K562 (cell line): ENCODE measurements at regions not wholly inside any gene's neighbourhood (a gene's known extent, or its start where the extent isn't known, plus 50 kb on each side); places are given as distances from the start of the nearest gene placed in this dataset.
"Not testable (repeated sequence)": the region's sequence is repeated elsewhere in the genome, so short reads cannot be mapped to it uniquely, and the experiment has no call there.

Experiments used
- ATAC-seq: fragments of 200-7000 bp; cut with Tn5 transposase; 3 replicates; pipeline ENCODE4 v1.9.1; 2020; ENCODE audit warnings: moderate library complexity
- BruUV-seq: library from RNA; stranded (reverse); fragments of 400-500 nt; replicated peaks from 2 replicates; lab custom pipeline; 2021; lab: Mats Ljungman, UMichigan
- CTCF ChIA-PET: fragments of 300-600 bp; formaldehyde crosslinking; extraction: SDS; loops from one replicate; lab custom pipeline; 2021; ENCODE audit warnings: low intra/inter-chr PET ratio; lab: Yijun Ruan, JAX
- POLR2A ChIA-PET: fragments of 300-600, 350-650 bp; sonication (Branson Sonifier 250); formaldehyde crosslinking; extraction: SDS; loops from one replicate; lab custom pipeline; 2021; ENCODE audit warnings: antibody characterized with exemption, inconsistent platforms; lab: Yijun Ruan, JAX
- DNase-seq, 4 experiments: peaks; one replicate each; pipeline versions ENCODE4 v3.0.0 to v3.0.0-alpha.2; 2011 to 2018; ENCODE audit warnings: low spot score in 3 of 4, mixed read lengths in 3 of 4; ENCODE audit errors: extremely low read depth in 1 of 4
- FAIRE-seq: peaks from 2 replicates; lab custom pipeline; 2011; peaks lifted over from hg19 to GRCh38; lab: Jason Lieb, UNC
- H2AFZ ChIP-seq: 2 replicates; pipeline ENCODE4 v1.6.0; 2011; ENCODE audit warnings: low read depth, low read length, control low read depth, inconsistent platforms
- H3K27ac ChIP-seq: fragments of 200-600 bp; 3 replicates; pipeline ENCODE4 v1.8.0; 2011; ENCODE audit warnings: low read depth, mild to moderate bottlenecking, control low read depth, inconsistent platforms, low read length, moderate library complexity, mixed read lengths; ENCODE audit errors: extremely low read depth
- H3K27me3 ChIP-seq, 2 experiments: fragments of 300-600 bp in 1 of 2; 2 replicates in 1 of 2; 3 replicates in 1 of 2; pipeline versions ENCODE4 v1.6.0 to v1.8.0; 2011; ENCODE audit warnings: inconsistent platforms in 2 of 2, low read length in 2 of 2, mild to moderate bottlenecking in 1 of 2, mixed read lengths in 1 of 2, moderate library complexity in 1 of 2; ENCODE audit not compliant: control insufficient read depth in 2 of 2, insufficient read depth in 2 of 2
- H3K36me3 ChIP-seq: fragments of 300-600 bp; 3 replicates; pipeline ENCODE4 v1.8.0; 2011; ENCODE audit warnings: mild to moderate bottlenecking, low read length, inconsistent platforms; ENCODE audit not compliant: control insufficient read depth, insufficient read depth
- H3K4me1 ChIP-seq, 2 experiments: fragments of 200-600 bp in 1 of 2; replicated peaks in 1 of 2; 2 replicates in 1 of 2; 3 replicates in 1 of 2; pipeline versions ENCODE4 v1.5.1 to v1.8.0; 2011; ENCODE audit warnings: inconsistent platforms in 2 of 2, low read length in 2 of 2, mild to moderate bottlenecking in 1 of 2, mixed read lengths in 1 of 2, moderate library complexity in 1 of 2; ENCODE audit not compliant: control insufficient read depth in 2 of 2, insufficient read depth in 2 of 2
- H3K4me2 ChIP-seq: 2 replicates; pipeline ENCODE4 v1.6.1; 2011; ENCODE audit warnings: low read length, control low read depth, inconsistent platforms, mixed read lengths; ENCODE audit not compliant: insufficient read depth
- H3K4me3 ChIP-seq: fragments of 200-600 bp; sonication (generic), shearing (Covaris generic); 2 replicates; pipeline ENCODE4 v1.5.1; 2016; ENCODE audit warnings: control low read depth, inconsistent platforms
- H3K79me2 ChIP-seq: fragments of 200-600 bp; 3 replicates; pipeline ENCODE4 v1.8.0; 2011; ENCODE audit warnings: low read length, inconsistent platforms; ENCODE audit not compliant: control insufficient read depth, insufficient read depth
- H3K9ac ChIP-seq, 2 experiments: 2 replicates each; pipeline versions ENCODE4 v1.6.0 to v1.6.1; 2011; ENCODE audit warnings: low read depth in 2 of 2, low read length in 2 of 2, control low read depth in 1 of 2, inconsistent platforms in 1 of 2, mild to moderate bottlenecking in 1 of 2, mixed read lengths in 1 of 2; ENCODE audit not compliant: insufficient read depth in 1 of 2
- H3K9me1 ChIP-seq: one replicate; pipeline ENCODE4 v1.6.0; 2011; ENCODE audit warnings: inconsistent platforms, mild to moderate bottlenecking, low read length, moderate library complexity; ENCODE audit not compliant: control insufficient read depth, insufficient read depth
- H3K9me3 ChIP-seq: replicated peaks from 2 replicates; pipeline ENCODE4 v1.5.1; 2011; ENCODE audit warnings: low read depth, low read length, inconsistent platforms; ENCODE audit not compliant: control insufficient read depth, insufficient read depth
- H4K20me1 ChIP-seq: replicated peaks from 2 replicates; pipeline ENCODE4 v1.6.1; 2011; ENCODE audit warnings: low read length, inconsistent platforms, mixed read lengths; ENCODE audit not compliant: control insufficient read depth, insufficient read depth
- C11orf30 ChIP-seq: fragments of 450-650 bp; IDR thresholded peaks from 2 replicates; pipeline ENCODE4 v1.6.1; 2016; ENCODE audit warnings: low read depth, mild to moderate bottlenecking
- FOSL1 ChIP-seq: fragments of 200-800 bp; sonication (Bioruptor generic); conservative IDR thresholded peaks from 2 replicates; pipeline ENCODE4 v1.6.1; 2016; ENCODE audit warnings: missing genetic modification characterization, missing compliant biosample characterization
- NCOA6 ChIP-seq: fragments of 450-650 bp; IDR thresholded peaks from 2 replicates; pipeline ENCODE4 v1.6.1; 2017; ENCODE audit warnings: mild to moderate bottlenecking
- ZNF316 ChIP-seq: fragments of 450-650 bp; IDR thresholded peaks from 2 replicates; pipeline ENCODE4 v1.6.1; 2016
- ZNF717 ChIP-seq: fragments of 250-450 bp; sonication (Bioruptor Pico); IDR thresholded peaks from 2 replicates; pipeline ENCODE4 v1.5.0; 2021
- WGBS: fragments of 100-300 bp; shearing (Covaris generic); methylation state at CpG from one replicate; pipeline ENCODE4 v1.1.6; 2016; ENCODE audit warnings: low coverage, mixed read lengths; ENCODE audit not compliant: insufficient coverage; ENCODE audit errors: missing lambda C conversion rate; 5-methylcytosine and 5-hydroxymethylcytosine counted together
- in situ Hi-C: fragments of 300-500 bp; cut with MboI; formaldehyde crosslinking; loops from 4 replicates; pipeline ENCODE4 v1.15.0; 2018; ENCODE audit warnings: inconsistent platforms, mixed read lengths
- intact Hi-C: fragments of 100-400 bp; cut with micrococcal nuclease; formaldehyde crosslinking; loops from 2 replicates; pipeline ENCODE4 v1.14.2; 2022

DNA sequence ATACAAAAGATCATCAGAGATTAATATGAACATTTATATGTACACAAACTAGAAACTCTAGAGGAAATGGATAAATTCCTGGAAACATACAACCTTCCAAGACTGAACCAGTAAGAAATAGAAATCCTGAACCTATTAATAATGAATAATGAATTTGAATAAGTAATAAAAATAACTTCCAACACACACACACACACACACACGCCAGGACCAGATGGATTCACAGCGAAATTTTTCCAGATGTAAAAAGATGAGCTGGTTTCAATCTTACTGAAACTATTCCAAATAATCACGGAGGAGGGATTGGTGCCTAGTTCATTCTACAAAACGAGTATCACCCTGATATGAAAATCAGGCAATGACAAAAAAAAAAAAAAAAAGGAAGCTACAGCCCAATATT, 1095.0 kb downstream of the FAT4 start (continued):
- TF ChIP-seq NCOA6 (no peak), FOSL1 (tag) (no peak)
- TF ChIP-seq, all 486 proteins: peak for 0

DNA sequence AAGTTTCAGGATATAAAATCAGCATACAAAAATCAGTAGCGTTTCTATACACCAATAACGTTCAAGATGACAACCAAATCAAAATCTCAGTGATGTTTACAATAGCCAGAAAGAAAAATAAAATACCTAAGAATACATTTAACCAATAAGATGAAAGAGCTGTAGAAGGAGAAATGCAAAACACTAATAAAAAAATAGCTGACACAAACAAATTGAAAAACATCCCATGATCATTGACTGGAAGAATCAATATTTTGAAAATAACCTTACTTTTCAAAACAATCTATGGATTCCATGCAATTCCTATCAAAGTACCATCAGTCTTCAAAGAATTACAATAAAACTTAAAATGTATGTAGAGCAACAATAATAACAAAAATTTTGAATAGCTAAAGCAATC, 1096.3 kb downstream of the FAT4 start:
- DNase-seq (no peak), FAIRE-seq (no peak), ATAC-seq (no peak)
- intact Hi-C loops: no loop called here
- Histone ChIP-seq H4K20me1 (no peaks in the 10 kb centered on the region), H3K79me2 (no peaks in the 10 kb centered on the region), H3K9me3 (no peaks in the 10 kb centered on the region), H2AFZ (no peak overlapping the region), H3K4me3 (no peak overlapping the region), H3K27ac (no peak overlapping the region), H3K36me3 (no peaks in the 10 kb centered on the region), H3K9me1 (no peaks in the 10 kb centered on the region), H3K4me2 (no peak overlapping the region), H3K27me3 (no peaks in the 10 kb centered on the region), H3K9ac (no peak overlapping the region), H3K4me1 (no peaks in the 10 kb centered on the region)
- WGBS: 7% methylated on average over 2 of the region's 2 CpGs
- ChIA-PET CTCF (no interaction called here), POLR2A (no interaction called here)
- TF ChIP-seq ZNF717 (CRISPR knock-in tag) (no peak), ZNF316 (peak; percentile 84), C11orf30 (peak; percentile 57; the same call in 1 of the 2 replicates)
- BruUV-seq: no TSS peak
- in situ Hi-C loops: no loop called here

DNA sequence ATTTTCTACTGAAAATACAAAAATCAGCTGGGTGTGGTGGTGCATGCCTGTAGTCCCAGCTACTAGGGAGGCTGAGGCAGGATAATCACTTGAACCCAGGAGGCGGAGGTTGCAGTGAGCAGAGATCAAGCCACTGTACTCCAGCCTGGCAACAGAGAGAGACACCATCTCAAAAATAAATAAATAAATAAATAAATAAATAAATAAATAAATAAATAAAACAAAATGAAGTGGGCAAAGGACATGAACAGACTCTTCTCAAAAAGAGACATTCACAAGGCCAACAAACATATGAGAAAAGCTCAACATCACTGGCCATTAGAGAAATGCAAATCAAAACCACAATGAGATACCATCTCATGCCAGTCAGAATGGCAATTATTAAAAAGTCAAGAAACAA, 1097.6 kb downstream of the FAT4 start:
- H2AFZ ChIP-seq, H4K20me1 ChIP-seq, H3K27ac ChIP-seq, H3K9me1 ChIP-seq, H3K36me3 ChIP-seq, in situ Hi-C loops, POLR2A ChIA-PET, H3K27me3 ChIP-seq, H3K9ac ChIP-seq, ATAC-seq, CTCF ChIA-PET, H3K4me3 ChIP-seq, BruUV-seq, intact Hi-C loops, H3K9me3 ChIP-seq, FAIRE-seq, H3K4me1 ChIP-seq, H3K79me2 ChIP-seq, H3K4me2 ChIP-seq, DNase-seq: not testable (repeated sequence)
- WGBS: 70% methylated on average over 1 of the region's 1 CpG
